GM18873 (cell line): ENCODE measurements at regions not wholly inside any gene's neighbourhood (a gene's known extent, or its start where the extent isn't known, plus 50 kb on each side); places are given as distances from the start of the nearest gene placed in this dataset.
"Not testable (repeated sequence)": the region's sequence is repeated elsewhere in the genome, so short reads cannot be mapped to it uniquely, and the experiment has no call there.

Experiments
- ATAC-seq: cut with Tn5 transposase; IDR thresholded peaks from one replicate; pipeline ENCODE4 v1.9.1; 2021; ENCODE audit warnings: mild to moderate bottlenecking, moderate library complexity, moderate number of reproducible peaks; ENCODE audit not compliant: unreplicated experiment, low FRiP score

- ATAC-seq, result no peak
Observed at GRCh38 chr5:85646641-85647040, 971.1 kb upstream of the COX7C start.

- no peak for ATAC-seq
Observed at GRCh38 chr5:85647349-85648127, 970.2 kb upstream of the COX7C start.

GRCh38 chr5:85648495-85648894 is 969.2 kb upstream of the COX7C start:
- ATAC-seq, result no peak

- no peak for ATAC-seq
Observed at GRCh38 chr5:85651731-85652130, 966.0 kb upstream of the COX7C start.

- ATAC-seq, result not testable (repeated sequence)
Observed at GRCh38 chr5:85654144-85654543, 963.6 kb upstream of the COX7C start.

GRCh38 chr5:85656050-85656449 is 961.7 kb upstream of the COX7C start:
- no peak for ATAC-seq

- not testable (repeated sequence) for ATAC-seq
Observed at GRCh38 chr5:85657328-85657727, 960.4 kb upstream of the COX7C start.

- not testable (repeated sequence) for ATAC-seq
Observed at GRCh38 chr5:85662969-85663707, 954.6 kb upstream of the COX7C start.

GRCh38 chr5:85663708-85664031 is 954.1 kb upstream of the COX7C start:
- no peak for ATAC-seq

- ATAC-seq, result no peak
Observed at GRCh38 chr5:85670417-85670816, 947.3 kb upstream of the COX7C start.

GRCh38 chr5:85671223-85671970 is 946.3 kb upstream of the COX7C start:
- ATAC-seq, result no peak

GRCh38 chr5:85681871-85682270 is 935.9 kb upstream of the COX7C start:
- ATAC-seq, result no peak

GRCh38 chr5:85684351-85684750 is 933.4 kb upstream of the COX7C start:
- ATAC-seq, result no peak

GRCh38 chr5:85703296-85703695 is 914.4 kb upstream of the COX7C start:
- no peak for ATAC-seq

- ATAC-seq, result no peak
Observed at GRCh38 chr5:85709728-85710127, 908.0 kb upstream of the COX7C start.

- ATAC-seq, result no peak
Observed at GRCh38 chr5:85716344-85717202, 901.2 kb upstream of the COX7C start.

- no peak for ATAC-seq
Observed at GRCh38 chr5:85717203-85717563, 900.6 kb upstream of the COX7C start.

GRCh38 chr5:85732185-85732584 is 885.6 kb upstream of the COX7C start:
- ATAC-seq, result no peak

GRCh38 chr5:85741972-85742371 is 875.8 kb upstream of the COX7C start:
- no peak for ATAC-seq

GRCh38 chr5:85760519-85760918 is 857.2 kb upstream of the COX7C start:
- ATAC-seq, result no peak
